Activated CD4-positive, alpha-beta memory T cell treated with anti-CD3 and anti-CD28 coated beads for 36 hours (primary cell): ENCODE measurements at regions not wholly inside any gene's neighbourhood (a gene's known extent, or its start where the extent isn't known, plus 50 kb on each side); places are given as distances from the start of the nearest gene placed in this dataset.

Experiments used
- CTCF ChIA-PET: fragments of 350-600 bp; sonication (Branson Sonifier 250); formaldehyde crosslinking; loops from one replicate; lab custom pipeline; 2021; ENCODE audit warnings: antibody characterized with exemption, inconsistent platforms; lab: Charles Lee
- POLR2A ChIA-PET: fragments of 350-600 bp; sonication (Branson Sonifier 250); formaldehyde crosslinking; loops from one replicate; lab custom pipeline; 2021; ENCODE audit warnings: antibody characterized with exemption; lab: Charles Lee
- DNase-seq: peaks from one replicate; pipeline ENCODE4 v3.0.0-alpha.2; 2020
- H3K27ac Mint-ChIP-seq: one replicate; pipeline ENCODE4 v1.8.0; 2021; ENCODE audit warnings: mixed read lengths
- H3K27me3 Mint-ChIP-seq: one replicate; pipeline ENCODE4 v1.8.0; 2021; ENCODE audit warnings: mixed read lengths
- H3K36me3 Mint-ChIP-seq: one replicate; pipeline ENCODE4 v1.8.0; 2021; ENCODE audit warnings: mixed read lengths
- H3K4me1 Mint-ChIP-seq: one replicate; pipeline ENCODE4 v1.8.0; 2021; ENCODE audit warnings: low read depth, mixed read lengths
- H3K4me3 Mint-ChIP-seq: one replicate; pipeline ENCODE4 v1.8.0; 2021; ENCODE audit warnings: mild to moderate bottlenecking, mixed read lengths
- H3K9me3 Mint-ChIP-seq: one replicate; pipeline ENCODE4 v1.8.0; 2021; ENCODE audit warnings: mixed read lengths
- intact Hi-C: fragments of 100-400 bp; cut with micrococcal nuclease; formaldehyde crosslinking; loops from one replicate; pipeline ENCODE4 v1.15.1; 2023

DNA sequence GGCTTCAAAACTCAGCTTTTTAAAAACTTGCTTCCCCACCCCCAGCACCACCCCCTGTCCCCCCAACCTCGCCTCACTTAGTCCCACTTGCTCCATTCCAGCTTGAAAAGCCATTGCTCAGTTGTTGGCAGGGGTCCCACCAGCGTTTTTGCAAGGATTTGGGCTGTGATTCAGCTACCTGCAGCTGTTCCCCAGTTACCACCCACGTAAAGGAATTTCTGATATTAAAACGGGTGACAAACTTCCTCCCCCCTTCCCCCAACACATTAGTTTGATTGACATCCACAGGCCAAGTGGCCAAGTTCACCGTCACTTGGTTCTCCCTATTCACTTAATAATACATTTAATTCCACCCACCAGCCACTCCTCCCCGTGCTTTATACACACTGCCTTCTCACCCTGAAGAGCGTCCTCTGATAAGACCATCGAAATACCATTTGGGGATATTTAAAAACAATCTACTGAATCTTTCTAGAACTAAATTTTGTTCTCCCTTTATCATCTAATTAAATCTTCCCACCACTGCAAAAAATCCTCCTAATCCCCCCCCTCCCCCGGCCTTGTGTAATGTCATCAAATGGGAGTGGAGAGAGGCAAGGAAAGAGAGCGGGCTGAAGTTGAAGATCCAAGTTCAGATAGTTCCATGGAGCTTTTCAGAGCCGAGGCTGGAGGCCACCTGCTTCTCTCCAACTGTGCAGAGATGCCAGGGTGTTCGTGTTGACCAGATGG lies 55.1 kb downstream of the SOX9 start:
- CTCF ChIA-PET, result no interaction called here
- Mint-ChIP-seq H3K36me3 (no peaks in the 10 kb centered on the region), H3K4me3 (no peak overlapping the region), H3K27ac (no peak overlapping the region), H3K27me3 (no peaks in the 10 kb centered on the region), H3K9me3 (no peaks in the 10 kb centered on the region), H3K4me1 (no peaks in the 10 kb centered on the region)
- POLR2A ChIA-PET, result no interaction called here
- intact Hi-C loops, result no loop called here
- no peak for DNase-seq

DNA sequence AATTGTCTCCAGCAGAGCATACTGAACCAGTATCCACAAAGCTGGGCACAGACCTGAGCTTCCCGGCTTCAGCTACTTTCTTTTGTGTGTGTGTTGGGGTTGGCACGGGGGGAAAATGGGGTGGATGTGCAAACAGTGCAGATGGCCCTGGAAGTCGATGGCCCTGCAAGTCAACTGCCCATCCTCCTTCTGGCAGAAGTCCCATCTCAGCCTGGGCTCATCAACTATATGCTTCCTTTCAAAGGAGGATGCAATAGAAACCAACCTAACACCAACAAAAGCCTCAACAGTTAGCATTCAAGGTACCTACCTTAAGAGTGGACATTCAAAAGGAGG lies 55.7 kb downstream of the SOX9 start:
- H3K27ac Mint-ChIP-seq, result no peak overlapping the region

DNA sequence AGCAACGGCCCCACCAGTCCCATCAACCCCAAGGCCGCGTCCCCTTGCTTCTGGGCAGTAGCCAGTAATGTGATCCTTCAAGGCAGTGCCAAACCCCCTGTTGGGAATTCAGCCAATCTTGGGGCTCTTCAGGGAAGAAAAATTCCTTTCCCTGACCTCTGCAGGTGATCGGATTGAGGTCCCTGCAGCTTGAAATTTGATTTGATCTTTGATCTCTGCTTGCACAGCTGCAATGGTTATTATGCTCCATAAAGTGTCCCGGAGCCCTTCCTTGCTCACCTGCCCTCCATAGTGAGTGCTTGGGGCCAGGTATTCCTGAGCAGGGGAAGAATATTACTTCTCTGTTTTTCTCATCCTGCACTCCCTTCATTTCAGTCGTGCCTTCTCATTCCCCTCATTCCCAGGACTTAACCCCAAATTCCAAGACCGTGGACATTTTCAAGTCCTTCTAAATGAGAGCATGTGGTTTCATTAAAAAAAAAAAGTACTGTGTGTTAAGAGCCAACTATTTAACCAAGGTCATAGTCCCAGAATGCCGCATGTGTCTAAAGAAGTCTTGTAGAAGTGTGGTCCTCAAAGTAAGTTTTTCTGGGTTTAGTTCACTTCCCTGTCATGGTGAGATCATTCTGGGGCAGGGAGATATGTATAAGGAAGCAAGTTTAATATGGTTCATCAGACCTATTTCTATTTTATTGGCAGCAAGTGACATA lies 56.3 kb downstream of the SOX9 start:
- Mint-ChIP-seq H3K36me3 (no peaks in the 10 kb centered on the region), H3K4me3 (no peak overlapping the region), H3K4me1 (no peaks in the 10 kb centered on the region), H3K27ac (no peak overlapping the region), H3K9me3 (no peaks in the 10 kb centered on the region), H3K27me3 (no peaks in the 10 kb centered on the region)
- CTCF ChIA-PET, result no interaction called here
- intact Hi-C loops, result no loop called here
- no peak for DNase-seq
- POLR2A ChIA-PET, result no interaction called here

More for the DNA sequence above, 55.7 kb downstream of the SOX9 start:
- CTCF ChIA-PET, result no interaction called here
- no peaks in the 10 kb centered on the region for H3K9me3 Mint-ChIP-seq
- intact Hi-C loops, result no loop called here
- H3K4me3 Mint-ChIP-seq, result no peak overlapping the region
- no peaks in the 10 kb centered on the region for H3K36me3 Mint-ChIP-seq
- POLR2A ChIA-PET, result no interaction called here
- no peaks in the 10 kb centered on the region for H3K4me1 Mint-ChIP-seq
- DNase-seq, result no peak
- no peaks in the 10 kb centered on the region for H3K27me3 Mint-ChIP-seq

DNA sequence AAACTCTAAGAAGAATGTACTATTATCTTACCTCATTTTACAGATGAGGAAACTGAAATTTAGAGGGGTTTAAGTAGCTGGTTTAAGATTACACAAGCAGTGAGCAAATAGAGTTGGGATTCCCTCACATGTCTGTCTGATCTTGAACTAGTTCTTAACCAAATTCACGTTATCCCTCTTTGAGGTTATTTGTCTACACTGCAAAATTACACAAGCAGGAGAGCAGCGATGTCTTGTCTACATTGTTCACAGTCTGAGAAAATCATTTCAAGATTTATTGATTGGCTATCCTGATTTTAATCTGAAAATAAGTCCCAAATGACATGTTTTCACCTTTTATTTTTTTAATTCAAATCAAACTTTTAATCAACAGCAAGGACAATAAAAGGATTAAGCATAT lies 56.9 kb downstream of the SOX9 start:
- intact Hi-C loops, result no loop called here
- CTCF ChIA-PET, result no interaction called here
- Mint-ChIP-seq H3K4me1 (no peaks in the 10 kb centered on the region), H3K36me3 (no peaks in the 10 kb centered on the region), H3K9me3 (no peaks in the 10 kb centered on the region), H3K4me3 (no peak overlapping the region), H3K27me3 (no peaks in the 10 kb centered on the region), H3K27ac (no peak overlapping the region)
- POLR2A ChIA-PET, result no interaction called here
- DNase-seq, result no peak

DNA sequence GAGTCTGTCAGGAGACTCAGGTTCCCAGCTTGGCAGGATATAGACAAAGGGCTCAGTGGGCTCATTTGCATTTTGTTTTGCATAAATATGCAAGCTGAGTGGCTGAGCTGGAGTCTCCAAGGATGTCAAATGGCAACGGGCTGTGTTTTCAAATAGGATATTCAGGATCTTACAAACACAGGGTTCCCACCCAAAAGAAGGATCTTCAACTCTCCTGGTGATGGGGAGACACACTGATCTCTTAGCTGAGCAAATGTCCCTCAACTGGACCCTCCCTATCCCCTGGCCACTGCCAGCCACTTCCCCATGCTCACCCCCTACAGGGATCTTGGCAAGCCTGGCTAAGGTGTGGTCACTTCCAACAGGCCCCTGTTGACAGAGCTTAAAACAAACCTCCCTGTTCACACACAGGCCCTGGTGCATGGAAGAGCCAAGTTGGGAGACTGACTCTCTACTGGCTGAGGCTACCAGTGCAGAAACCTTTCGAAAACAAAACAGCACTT lies 61.6 kb downstream of the SOX9 start:
- H3K27me3 Mint-ChIP-seq, result no peaks in the 10 kb centered on the region
- POLR2A ChIA-PET, result no interaction called here
- intact Hi-C loops, result no loop called here
- H3K9me3 Mint-ChIP-seq, result no peaks in the 10 kb centered on the region
- CTCF ChIA-PET, result no interaction called here
- no peak overlapping the region for H3K27ac Mint-ChIP-seq
- no peaks in the 10 kb centered on the region for H3K4me1 Mint-ChIP-seq
- DNase-seq, result no peak
- H3K36me3 Mint-ChIP-seq, result no peaks in the 10 kb centered on the region
- H3K4me3 Mint-ChIP-seq, result no peak overlapping the region

DNA sequence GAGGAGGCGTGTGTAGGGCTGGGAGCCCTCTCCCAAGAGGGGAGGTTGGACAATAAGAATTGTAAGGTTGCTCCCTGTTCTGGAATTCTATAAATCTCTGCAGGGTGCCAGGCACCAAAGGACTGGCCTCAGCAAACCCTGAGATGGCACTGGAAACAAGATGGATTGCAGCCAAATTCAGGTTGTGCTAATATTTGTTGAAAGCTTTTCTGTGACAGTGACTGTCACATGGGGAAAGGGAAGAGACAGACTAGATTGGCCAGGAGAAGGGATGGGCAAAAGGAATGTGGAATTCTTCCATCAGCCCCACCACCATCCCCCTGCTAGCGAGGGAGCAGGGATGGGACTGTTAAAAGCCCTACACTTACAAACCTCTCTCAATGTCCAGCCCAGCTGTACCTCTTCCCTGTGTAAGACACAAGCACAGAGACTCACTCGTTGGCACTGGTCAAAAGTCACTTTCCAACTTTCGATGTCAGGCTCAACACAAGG lies 62.4 kb downstream of the SOX9 start:
- H3K4me3 Mint-ChIP-seq, result no peak overlapping the region
- no peak for DNase-seq
- POLR2A ChIA-PET, result no interaction called here
- no peaks in the 10 kb centered on the region for H3K4me1 Mint-ChIP-seq
- intact Hi-C loops, result no loop called here
- no peaks in the 10 kb centered on the region for H3K36me3 Mint-ChIP-seq
- no peaks in the 10 kb centered on the region for H3K27me3 Mint-ChIP-seq
- no peak overlapping the region for H3K27ac Mint-ChIP-seq
- H3K9me3 Mint-ChIP-seq, result no peaks in the 10 kb centered on the region
- CTCF ChIA-PET, result no interaction called here

DNA sequence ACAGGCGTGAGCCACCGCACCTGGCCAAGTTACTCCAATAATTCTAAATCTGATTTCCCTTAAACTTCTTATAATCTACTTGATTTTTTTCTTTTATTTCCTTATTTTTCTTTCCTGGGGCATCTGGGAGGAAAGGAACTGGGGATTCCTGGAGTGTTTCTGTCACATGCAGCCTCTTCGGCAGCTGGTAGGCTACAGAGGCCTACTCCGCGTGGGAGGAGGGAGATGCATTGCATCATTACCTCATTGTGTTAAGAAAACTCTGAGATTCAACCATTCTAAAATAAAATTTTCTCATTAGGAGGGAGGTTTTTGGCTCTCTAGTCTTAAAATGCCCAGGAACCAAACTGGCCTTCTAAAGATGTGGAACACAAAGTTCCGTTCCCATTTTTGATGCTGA lies 64.0 kb downstream of the SOX9 start:
- no peak overlapping the region for H3K27ac Mint-ChIP-seq
- intact Hi-C loops, result no loop called here
- no peaks in the 10 kb centered on the region for H3K27me3 Mint-ChIP-seq
- ChIA-PET CTCF (no interaction called here), POLR2A (no interaction called here)
- no peaks in the 10 kb centered on the region for H3K9me3 Mint-ChIP-seq
- no peaks in the 10 kb centered on the region for H3K36me3 Mint-ChIP-seq
- DNase-seq, result no peak
- H3K4me3 Mint-ChIP-seq, result no peak overlapping the region
- no peaks in the 10 kb centered on the region for H3K4me1 Mint-ChIP-seq

DNA sequence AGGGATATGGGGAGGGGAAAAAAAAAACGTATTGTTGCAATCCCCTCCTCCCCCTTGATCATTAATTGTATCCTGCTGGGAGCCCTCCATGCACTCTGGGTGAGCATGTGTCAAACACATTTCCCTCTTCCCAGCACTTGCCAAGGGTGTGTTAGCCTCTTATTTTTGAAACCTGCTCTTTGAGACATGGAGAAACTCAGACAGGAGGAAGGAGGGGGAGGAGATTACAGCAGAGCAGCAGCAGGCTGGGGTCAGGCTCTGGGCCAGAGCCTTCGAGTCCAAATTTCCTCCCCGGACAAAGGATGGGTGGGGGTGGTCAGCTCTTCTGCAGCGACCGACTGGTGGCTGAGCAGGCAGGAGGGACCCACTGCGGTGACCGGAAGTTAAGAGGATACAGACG lies 64.7 kb downstream of the SOX9 start:
- POLR2A ChIA-PET, result no interaction called here
- intact Hi-C loops, result no loop called here
- Mint-ChIP-seq H3K4me3 (no peak overlapping the region), H3K27ac (no peak overlapping the region), H3K36me3 (no peaks in the 10 kb centered on the region), H3K9me3 (no peaks in the 10 kb centered on the region), H3K4me1 (no peaks in the 10 kb centered on the region), H3K27me3 (no peaks in the 10 kb centered on the region)
- no peak for DNase-seq
- CTCF ChIA-PET, result no interaction called here

DNA sequence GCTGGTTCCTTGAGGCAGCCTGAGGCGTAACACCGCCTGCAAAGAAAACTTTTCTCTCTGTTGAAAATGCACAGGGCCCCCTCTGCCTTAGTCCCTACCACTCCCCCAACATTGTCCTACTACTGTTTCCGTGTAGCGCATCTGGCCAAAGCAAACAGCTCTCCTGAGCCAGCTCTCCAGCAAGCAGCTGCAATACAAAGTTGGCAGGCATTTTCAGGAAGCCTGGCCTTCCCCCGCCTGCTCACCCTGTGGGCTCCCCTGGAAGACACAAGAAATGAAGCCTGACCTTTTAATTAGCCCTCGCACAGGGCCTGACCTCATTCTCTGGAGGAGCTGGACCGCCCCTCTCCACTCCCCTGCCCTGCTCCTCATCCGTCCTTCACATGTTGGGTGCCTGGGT lies 66.7 kb downstream of the SOX9 start:
- H3K9me3 Mint-ChIP-seq, result no peaks in the 10 kb centered on the region
- intact Hi-C loops, result no loop called here
- H3K4me1 Mint-ChIP-seq, result no peaks in the 10 kb centered on the region
- H3K4me3 Mint-ChIP-seq, result no peak overlapping the region
- no peaks in the 10 kb centered on the region for H3K36me3 Mint-ChIP-seq
- H3K27me3 Mint-ChIP-seq, result no peaks in the 10 kb centered on the region
- DNase-seq, result no peak
- no peak overlapping the region for H3K27ac Mint-ChIP-seq
- ChIA-PET POLR2A (no interaction called here), CTCF (no interaction called here)

DNA sequence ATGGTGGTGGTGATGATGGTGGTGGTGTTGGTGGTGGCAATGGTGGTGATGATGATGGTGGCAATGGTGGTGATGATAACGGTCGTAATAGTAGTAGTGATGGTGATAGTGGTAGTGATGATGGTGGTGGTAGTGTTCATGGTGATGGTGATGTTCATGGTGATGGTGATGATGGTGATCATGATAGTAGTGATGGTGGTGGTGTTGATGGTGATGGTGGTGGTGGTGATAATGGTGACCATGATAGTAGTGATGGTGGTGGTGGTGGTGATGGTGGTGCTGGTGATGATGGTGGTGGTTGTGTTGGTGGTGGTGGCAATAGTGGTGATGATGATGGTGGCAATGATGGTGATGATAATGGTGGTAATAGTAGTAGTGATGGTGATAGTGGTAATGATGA lies 68.0 kb downstream of the SOX9 start:
- Mint-ChIP-seq H3K4me3 (no peak overlapping the region), H3K36me3 (no peaks in the 10 kb centered on the region), H3K27me3 (no peaks in the 10 kb centered on the region), H3K4me1 (no peaks in the 10 kb centered on the region), H3K27ac (no peak overlapping the region), H3K9me3 (no peaks in the 10 kb centered on the region)
- ChIA-PET CTCF (no interaction called here), POLR2A (no interaction called here)
- no peak for DNase-seq
- intact Hi-C loops, result no loop called here

DNA sequence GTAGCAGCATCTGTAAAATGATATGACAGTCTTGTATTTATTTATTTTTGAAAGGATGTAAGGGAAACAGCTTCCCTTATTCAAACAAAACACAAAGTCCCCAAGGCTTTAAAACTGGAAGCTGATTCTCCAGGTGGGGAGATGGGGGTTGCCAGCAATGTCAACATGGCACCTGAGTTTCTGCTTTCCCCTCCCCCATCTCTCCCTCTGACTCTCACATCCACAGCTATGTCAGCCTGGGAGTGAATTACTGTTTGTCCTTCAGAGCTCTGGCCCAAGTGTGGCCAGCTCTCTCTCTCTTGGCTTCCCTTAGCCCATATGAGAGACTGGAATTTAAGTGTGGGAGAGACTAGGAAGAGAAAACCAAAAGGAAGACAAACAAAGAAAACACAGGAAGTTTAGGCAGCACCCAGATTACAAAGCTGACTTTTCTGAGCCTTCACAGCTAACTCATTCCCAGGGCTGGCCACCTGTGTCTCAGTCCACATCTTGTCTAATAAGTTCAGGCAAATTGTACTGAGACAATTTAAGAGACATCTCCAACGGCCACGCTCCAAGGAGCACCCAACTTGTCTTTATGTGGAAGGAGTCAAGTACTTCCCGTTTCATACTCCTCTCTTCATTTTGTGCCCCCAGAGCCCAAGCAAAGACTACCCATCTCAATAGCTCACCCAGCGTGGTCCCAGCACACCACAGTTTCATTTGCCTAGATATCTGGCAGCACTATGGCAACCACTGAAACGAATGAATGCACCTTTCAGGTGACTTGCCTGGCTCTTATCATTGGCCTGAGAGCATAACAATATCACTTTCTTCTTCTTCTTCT lies 69.2 kb downstream of the SOX9 start:
- ChIA-PET CTCF (no interaction called here), POLR2A (no interaction called here)
- DNase-seq, result no peak
- H3K9me3 Mint-ChIP-seq, result no peaks in the 10 kb centered on the region
- H3K27me3 Mint-ChIP-seq, result no peaks in the 10 kb centered on the region
- H3K27ac Mint-ChIP-seq, result no peak overlapping the region
- no peaks in the 10 kb centered on the region for H3K36me3 Mint-ChIP-seq
- intact Hi-C loops, result no loop called here
- no peaks in the 10 kb centered on the region for H3K4me1 Mint-ChIP-seq
- no peak overlapping the region for H3K4me3 Mint-ChIP-seq

DNA sequence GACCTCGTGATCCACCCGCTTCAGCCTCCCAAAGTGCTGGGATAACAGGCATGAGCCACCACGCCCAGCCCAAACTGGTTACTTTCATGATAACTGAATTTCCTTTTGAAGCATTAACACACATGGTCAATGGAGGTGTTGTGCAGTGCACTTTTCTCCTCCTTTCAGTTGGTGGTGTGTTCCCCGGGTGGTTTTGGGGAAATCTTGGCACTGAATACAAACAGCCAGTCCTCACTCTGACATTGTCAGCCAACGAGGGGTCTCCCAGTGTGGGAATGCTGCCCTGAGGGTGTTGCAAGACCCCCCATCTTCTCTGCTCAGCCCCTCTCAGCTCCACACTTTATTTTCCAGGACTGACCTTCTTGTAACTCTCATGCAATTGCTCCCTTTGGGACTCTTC lies 70.5 kb downstream of the SOX9 start:
- H3K27me3 Mint-ChIP-seq, result no peaks in the 10 kb centered on the region
- H3K4me3 Mint-ChIP-seq, result no peak overlapping the region
- H3K36me3 Mint-ChIP-seq, result no peaks in the 10 kb centered on the region
- POLR2A ChIA-PET, result no interaction called here
- H3K4me1 Mint-ChIP-seq, result no peaks in the 10 kb centered on the region
- CTCF ChIA-PET, result no interaction called here
- H3K27ac Mint-ChIP-seq, result no peak overlapping the region
- H3K9me3 Mint-ChIP-seq, result no peaks in the 10 kb centered on the region
- intact Hi-C loops, result no loop called here
- DNase-seq, result no peak
